NT2/D1 (cell line): ENCODE measurements at regions not wholly inside any gene's neighbourhood (a gene's known extent, or its start where the extent isn't known, plus 50 kb on each side); places are given as distances from the start of the nearest gene placed in this dataset.

Experiments used
- DNase-seq: peaks from one replicate; pipeline ENCODE4 v3.0.0-alpha.2; 2011; ENCODE audit warnings: low read depth, low spot score
- H3K27me3 ChIP-seq: 2 replicates; pipeline ENCODE4 v1.6.0; 2011; ENCODE audit warnings: mild to moderate bottlenecking; ENCODE audit not compliant: insufficient read length, insufficient read depth
- H3K36me3 ChIP-seq: 2 replicates; pipeline ENCODE4 v1.6.1; 2011; ENCODE audit warnings: mild to moderate bottlenecking, low read length, mixed read lengths; ENCODE audit not compliant: insufficient read depth, insufficient read length
- H3K4me1 ChIP-seq: 2 replicates; pipeline ENCODE4 v1.5.1; 2011; ENCODE audit not compliant: insufficient read depth, insufficient read length
- H3K4me3 ChIP-seq: 2 replicates; pipeline ENCODE4 v1.5.1; 2011; ENCODE audit warnings: low read depth; ENCODE audit not compliant: insufficient read length
- H3K9ac ChIP-seq: 2 replicates; pipeline ENCODE4 v1.6.0; 2011; ENCODE audit warnings: low read depth; ENCODE audit not compliant: insufficient read length
- H3K9me3 ChIP-seq: 2 replicates; pipeline ENCODE4 v1.5.1; 2011; ENCODE audit warnings: mild to moderate bottlenecking, low read length; ENCODE audit not compliant: insufficient read depth
- SUZ12 ChIP-seq: IDR thresholded peaks from 2 replicates; pipeline ENCODE4 v1.6.1; 2011; ENCODE audit not compliant: insufficient read length, insufficient read depth; ENCODE audit errors: extremely low read depth
- YY1 ChIP-seq: IDR thresholded peaks from 2 replicates; pipeline ENCODE4 v1.6.1; 2011; ENCODE audit not compliant: insufficient read length, insufficient read depth
- ZNF274 ChIP-seq: IDR thresholded peaks from 2 replicates; pipeline ENCODE4 v1.6.1; 2011; ENCODE audit warnings: mild to moderate bottlenecking, low read depth, low read length

- no peak overlapping the region for H3K4me3 ChIP-seq
- H3K27me3 ChIP-seq, result no peaks in the 10 kb centered on the region
- no peak for DNase-seq
- H3K36me3 ChIP-seq, result no peaks in the 10 kb centered on the region
- no peaks in the 10 kb centered on the region for H3K4me1 ChIP-seq
- no peaks in the 10 kb centered on the region for H3K9me3 ChIP-seq
- no peak overlapping the region for H3K9ac ChIP-seq
- TF ChIP-seq ZNF274 (no peak), YY1 (no peak), SUZ12 (no peak)
These were observed 1531.1 kb downstream of the SI start for GRCh38 chr3:163547014-163547685.

- Histone ChIP-seq H3K4me1 (no peaks in the 10 kb centered on the region), H3K27me3 (no peaks in the 10 kb centered on the region), H3K9me3 (no peaks in the 10 kb centered on the region), H3K4me3 (no peak overlapping the region), H3K9ac (no peak overlapping the region), H3K36me3 (no peaks in the 10 kb centered on the region)
- DNase-seq, result no peak
- no peak for TF ChIP-seq YY1
- no peak for TF ChIP-seq SUZ12
- no peak for TF ChIP-seq ZNF274
These were observed 1534.6 kb downstream of the SI start for GRCh38 chr3:163543662-163544061.

- H3K27me3 ChIP-seq, result no peaks in the 10 kb centered on the region
- H3K9ac ChIP-seq, result no peak overlapping the region
- no peak overlapping the region for H3K4me3 ChIP-seq
- no peaks in the 10 kb centered on the region for H3K36me3 ChIP-seq
- no peak for DNase-seq
- TF ChIP-seq YY1, result no peak
- TF ChIP-seq SUZ12, result no peak
- no peak for TF ChIP-seq ZNF274
- no peaks in the 10 kb centered on the region for H3K9me3 ChIP-seq
- no peaks in the 10 kb centered on the region for H3K4me1 ChIP-seq
These were observed 1536.7 kb downstream of the SI start for GRCh38 chr3:163541629-163542028.

GRCh38 chr3:163538387-163538786, 1539.9 kb downstream of the SI start:
- no peaks in the 10 kb centered on the region for H3K9me3 ChIP-seq
- H3K36me3 ChIP-seq, result no peaks in the 10 kb centered on the region
- no peak for TF ChIP-seq SUZ12
- no peak for TF ChIP-seq ZNF274
- TF ChIP-seq YY1, result no peak
- no peak overlapping the region for H3K4me3 ChIP-seq
- no peak for DNase-seq
- H3K9ac ChIP-seq, result no peak overlapping the region
- no peaks in the 10 kb centered on the region for H3K27me3 ChIP-seq
- H3K4me1 ChIP-seq, result no peaks in the 10 kb centered on the region

GRCh38 chr3:163533381-163533780, 1544.9 kb downstream of the SI start:
- Histone ChIP-seq H3K4me3 (no peak overlapping the region), H3K27me3 (no peaks in the 10 kb centered on the region), H3K36me3 (no peaks in the 10 kb centered on the region), H3K4me1 (no peaks in the 10 kb centered on the region), H3K9ac (no peak overlapping the region), H3K9me3 (no peaks in the 10 kb centered on the region)
- DNase-seq, result no peak
- TF ChIP-seq SUZ12 (no peak), YY1 (no peak), ZNF274 (no peak)

GRCh38 chr3:163523375-163523774, 1554.9 kb downstream of the SI start:
- H3K27me3 ChIP-seq, result no peaks in the 10 kb centered on the region
- H3K4me1 ChIP-seq, result no peaks in the 10 kb centered on the region
- DNase-seq, result no peak
- no peak for TF ChIP-seq YY1
- TF ChIP-seq ZNF274, result no peak
- TF ChIP-seq SUZ12, result no peak
- H3K4me3 ChIP-seq, result no peak overlapping the region
- no peaks in the 10 kb centered on the region for H3K9me3 ChIP-seq
- H3K9ac ChIP-seq, result no peak overlapping the region
- H3K36me3 ChIP-seq, result no peaks in the 10 kb centered on the region

GRCh38 chr3:163521261-163521660, 1557.0 kb downstream of the SI start:
- TF ChIP-seq YY1, result no peak
- no peak for TF ChIP-seq SUZ12
- no peak for TF ChIP-seq ZNF274
- H3K9ac ChIP-seq, result no peak overlapping the region

More at GRCh38 chr3:163521261-163521660, 1557.0 kb downstream of the SI start:
- DNase-seq, result no peak
- H3K4me3 ChIP-seq, result no peak overlapping the region
- H3K27me3 ChIP-seq, result no peaks in the 10 kb centered on the region
- H3K36me3 ChIP-seq, result no peaks in the 10 kb centered on the region
- H3K4me1 ChIP-seq, result no peaks in the 10 kb centered on the region
- no peaks in the 10 kb centered on the region for H3K9me3 ChIP-seq
